ENCODE measurements at regions not wholly inside any gene's neighbourhood (a gene's known extent, or its start where the extent isn't known, plus 50 kb on each side); places are given as distances from the start of the nearest gene placed in this dataset.

- TF ChIP-seq CTCF (IDR thresholded peaks at IDR 0.05) (no peak), POLR2A (IDR thresholded peaks at IDR 0.05) (no peak)
Observed at GRCh38 chr2:207219676-207220501, 54.1 kb upstream of the KLF7 start.

All from stomach (tissue), 4 donors.